NCI-H2227 treated with DMSO at 0.1 percent for 48 hours (cell line): ENCODE measurements at regions not wholly inside any gene's neighbourhood (a gene's known extent, or its start where the extent isn't known, plus 50 kb on each side); places are given as distances from the start of the nearest gene placed in this dataset.

Experiments
- DNase-seq: peaks from one replicate; lab custom pipeline; 2025; lab: John Stamatoyannopoulos, UW

DNA sequence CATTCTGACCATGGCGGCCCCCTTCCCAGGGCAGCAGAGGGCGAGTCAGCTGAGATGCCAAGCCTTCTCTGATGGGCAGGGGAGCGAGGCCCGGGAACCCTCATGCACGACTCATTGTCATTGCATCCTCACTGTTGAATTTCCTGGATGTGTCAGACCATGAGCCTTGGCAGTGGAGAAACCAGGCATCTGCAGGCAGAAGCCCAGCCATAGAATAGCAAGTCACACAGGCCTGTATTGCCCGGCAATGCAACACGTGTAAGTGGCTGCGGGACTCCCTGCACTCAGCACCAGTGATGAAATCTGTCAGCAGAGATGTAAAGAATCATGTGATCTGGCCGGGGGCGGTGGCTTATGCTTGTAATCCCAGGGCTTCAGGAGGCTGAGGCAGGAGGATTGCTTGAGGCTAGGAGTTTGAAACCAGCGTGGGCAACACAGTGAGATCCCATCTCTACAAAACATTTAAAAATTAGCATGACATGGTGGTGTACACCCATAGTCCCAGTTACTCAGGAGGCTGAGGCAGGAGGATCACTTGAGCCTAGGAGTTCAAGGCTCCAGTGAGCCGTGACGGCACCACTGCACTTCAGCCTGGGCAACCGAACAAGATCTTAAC is 199.7 kb downstream of the KATNAL1 start:
- DNase-seq, result no peak

DNA sequence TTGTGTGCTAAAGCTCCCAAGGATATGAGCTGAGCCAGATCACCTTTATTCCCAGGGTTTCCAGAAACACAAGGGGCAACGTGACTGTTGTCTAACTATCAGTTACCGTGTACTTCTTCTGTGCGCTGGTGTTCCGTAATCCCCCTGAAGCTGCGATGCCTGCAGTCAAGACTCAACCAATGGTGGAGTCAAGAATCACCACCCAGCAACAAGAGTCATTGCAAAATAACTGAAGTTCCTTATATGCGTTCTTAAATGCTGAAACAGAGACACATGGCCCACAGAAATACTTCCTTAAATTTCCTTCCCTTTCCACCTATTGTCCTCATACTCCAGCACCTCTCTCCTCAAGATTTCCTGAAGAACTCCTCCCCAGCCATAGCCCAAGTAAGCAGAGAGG is 200.2 kb downstream of the KATNAL1 start:
- DNase-seq, result no peak

- no peak for DNase-seq
Measured at GRCh38 chr13:30105381-30105780, 202.0 kb downstream of the KATNAL1 start.

- DNase-seq, result no peak
Measured at GRCh38 chr13:30103161-30103840, 204.1 kb downstream of the KATNAL1 start.

GRCh38 chr13:30100226-30100625 is 207.1 kb downstream of the KATNAL1 start:
- no peak for DNase-seq

- DNase-seq, result no peak
Measured at GRCh38 chr13:30097701-30098100, 209.7 kb downstream of the KATNAL1 start.

DNA sequence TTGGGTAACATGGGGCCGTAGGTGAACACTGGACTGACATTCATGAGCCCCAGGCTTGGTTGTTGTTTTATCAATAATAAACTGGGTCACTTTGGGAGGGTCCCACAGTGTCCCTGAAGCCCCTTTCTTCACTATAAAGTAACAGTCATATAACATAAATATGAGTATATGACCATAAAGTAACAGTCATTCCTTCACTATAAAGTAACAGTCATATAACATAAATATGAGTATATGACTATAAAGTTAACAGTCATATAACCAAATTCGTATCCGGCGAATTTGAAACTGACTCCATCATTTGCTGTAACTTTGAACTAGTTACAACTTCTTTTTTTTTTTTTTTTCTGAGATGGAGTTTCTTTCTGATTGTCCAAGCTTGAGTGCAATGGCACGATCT is 210.3 kb downstream of the KATNAL1 start:
- no peak for DNase-seq

DNA sequence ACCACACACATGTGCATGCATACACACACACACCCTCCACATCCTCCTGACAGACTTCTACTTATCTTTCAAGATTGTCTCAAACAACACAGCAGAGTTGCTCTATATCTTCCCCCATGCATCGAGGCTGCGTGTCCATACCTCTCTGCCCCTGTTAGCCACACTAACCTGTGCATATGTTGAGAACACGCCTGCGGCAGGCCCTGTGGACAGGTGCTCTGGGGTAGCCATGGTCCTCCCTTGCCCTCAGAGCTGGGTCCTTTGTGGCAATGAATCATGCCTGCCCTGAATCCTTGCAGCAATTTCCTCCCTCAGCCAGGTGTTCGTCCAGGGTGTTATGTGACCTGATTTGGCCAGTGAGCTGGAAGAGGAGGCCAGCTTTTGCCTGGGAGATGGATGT is 213.3 kb downstream of the KATNAL1 start:
- no peak for DNase-seq

DNA sequence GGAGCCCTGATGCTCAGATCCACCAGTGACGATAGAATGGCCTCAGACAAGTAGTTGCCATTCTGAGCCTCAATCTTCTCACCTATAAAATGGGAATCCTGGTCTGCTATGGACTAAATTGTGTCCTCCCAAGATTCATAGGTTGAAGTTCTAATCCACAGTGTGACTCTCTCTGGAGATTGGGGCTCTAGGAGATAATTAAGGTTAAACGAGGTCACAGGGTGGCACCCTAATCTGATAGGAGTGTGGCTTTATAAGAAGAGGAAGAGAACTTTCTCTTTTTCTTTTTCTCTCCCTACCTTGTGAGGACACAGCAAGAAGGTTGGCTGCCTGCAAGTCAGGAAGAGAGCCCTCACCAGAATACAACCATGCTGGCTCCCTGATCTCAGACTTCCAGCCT is 214.1 kb downstream of the KATNAL1 start:
- no peak for DNase-seq

- DNase-seq, result no peak
Measured at GRCh38 chr13:30091691-30092090, 215.7 kb downstream of the KATNAL1 start.

GRCh38 chr13:30091035-30091434 is 216.3 kb downstream of the KATNAL1 start:
- no peak for DNase-seq

DNA sequence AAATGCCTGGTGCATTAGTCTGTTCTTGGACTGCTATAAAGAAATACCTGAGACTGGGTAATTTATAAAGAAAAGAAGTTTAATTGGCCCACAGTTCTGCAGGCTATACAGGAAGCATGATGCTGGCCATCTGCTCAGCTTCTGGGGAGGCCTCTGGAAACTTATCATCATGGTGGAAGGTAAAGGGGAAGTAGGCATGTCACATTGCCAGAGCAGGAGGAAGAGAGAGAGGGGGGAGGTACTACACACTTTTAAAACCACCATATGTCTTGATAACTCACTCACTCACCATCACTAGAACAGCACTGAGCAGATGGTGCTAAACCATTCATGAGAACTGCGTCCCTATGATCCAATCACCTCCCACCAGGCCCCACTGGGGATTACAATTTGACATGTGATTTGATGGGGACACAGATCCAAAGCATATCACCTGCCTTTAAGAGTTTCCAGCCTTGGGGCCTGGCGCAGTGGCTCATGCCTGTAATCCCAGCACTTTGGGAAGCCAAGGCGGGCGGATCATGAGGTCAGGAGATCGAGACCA is 219.0 kb downstream of the KATNAL1 start:
- no peak for DNase-seq

- DNase-seq, result no peak
Measured at GRCh38 chr13:30085087-30085486, 222.3 kb downstream of the KATNAL1 start.

DNA sequence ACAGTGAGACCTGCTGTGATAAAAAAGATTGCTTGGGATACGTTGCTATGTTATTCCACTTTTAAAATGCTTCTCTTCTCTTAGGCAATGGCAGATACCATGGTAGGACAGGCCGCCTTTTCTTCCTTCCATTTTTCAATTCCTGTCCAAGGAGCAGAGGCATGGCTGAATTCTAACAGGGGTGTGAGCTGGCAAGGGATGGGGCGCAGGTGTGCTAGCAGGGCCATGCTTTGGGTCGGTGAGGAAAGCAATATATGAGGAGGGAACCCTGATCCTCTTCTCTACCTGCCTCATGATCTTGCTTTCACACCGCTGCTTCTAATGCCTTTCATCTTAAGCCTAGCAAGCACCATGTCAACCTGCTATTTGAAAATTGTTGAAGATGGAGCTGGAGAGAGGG is 225.0 kb downstream of the KATNAL1 start:
- no peak for DNase-seq

- DNase-seq, result no peak
Measured at GRCh38 chr13:30081331-30081730, 226.0 kb downstream of the KATNAL1 start.

DNA sequence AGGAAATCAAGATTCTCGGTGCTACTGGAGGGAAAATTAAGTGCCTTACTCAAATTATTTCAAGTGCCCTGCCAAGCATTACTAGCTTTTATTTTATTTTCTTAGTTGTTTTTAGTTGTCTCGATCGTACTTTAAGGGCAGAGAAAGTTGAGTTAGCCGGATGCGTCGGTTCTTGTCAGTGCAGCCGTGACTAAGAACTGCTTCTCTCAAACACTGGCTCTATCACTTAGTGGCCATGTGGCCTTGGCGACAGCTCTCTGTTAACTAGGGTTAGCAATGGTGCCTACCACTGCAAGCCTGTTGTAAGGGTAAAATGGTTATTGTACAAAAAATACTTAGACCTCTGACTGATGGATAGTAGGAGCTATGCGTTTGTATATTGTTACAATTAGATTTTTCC is 227.8 kb downstream of the KATNAL1 start:
- no peak for DNase-seq

GRCh38 chr13:30078059-30078458 is 227.6 kb upstream of the UBL3 start:
- no peak for DNase-seq

DNA sequence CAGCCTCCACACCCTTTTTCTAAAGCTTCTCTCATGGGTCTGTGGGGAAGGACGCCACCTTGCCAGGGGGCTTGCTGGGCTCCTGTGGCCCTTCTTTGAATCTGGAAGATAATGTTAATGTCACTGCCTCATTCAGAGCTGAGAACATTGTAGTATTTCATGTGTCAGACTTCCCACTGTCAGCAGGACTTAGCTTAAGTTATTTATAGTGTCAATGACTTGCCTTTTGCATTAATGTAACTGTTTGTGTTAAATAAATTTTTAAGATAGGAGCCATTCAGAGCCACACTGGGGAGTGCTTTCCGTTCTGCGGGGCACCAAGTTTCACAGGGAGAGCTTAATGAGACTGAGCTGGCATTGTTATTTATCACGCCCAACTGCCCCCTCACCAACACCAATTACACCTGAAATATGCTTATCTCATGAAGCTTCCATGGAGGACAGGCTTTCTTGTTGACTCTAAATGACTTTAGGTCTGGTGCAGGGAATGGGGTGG is 226.9 kb upstream of the UBL3 start:
- no peak for DNase-seq

- DNase-seq, result no peak
Measured at GRCh38 chr13:30074955-30075614, 224.7 kb upstream of the UBL3 start.

DNA sequence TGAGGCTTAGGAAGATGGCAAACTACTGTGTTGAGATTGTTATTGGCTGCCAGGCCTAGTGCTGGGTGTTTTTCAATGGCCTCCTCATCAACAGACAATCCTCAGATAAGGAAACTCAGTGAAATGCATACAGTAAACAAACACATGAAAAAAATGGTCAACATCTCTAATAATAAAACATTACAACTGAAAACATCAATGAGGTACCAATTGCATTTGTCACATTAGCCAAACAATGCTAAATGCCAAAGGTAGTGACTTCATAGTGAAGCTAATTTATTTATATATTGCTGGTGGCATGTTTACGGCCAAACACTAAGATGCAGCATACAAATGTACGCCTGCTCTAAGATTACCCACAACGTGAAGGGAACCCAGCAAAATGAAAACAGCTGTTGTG is 224.0 kb upstream of the UBL3 start:
- DNase-seq, result no peak

- DNase-seq, result no peak
Measured at GRCh38 chr13:30072818-30073186, 222.4 kb upstream of the UBL3 start.

GRCh38 chr13:30071969-30072817 is 221.8 kb upstream of the UBL3 start:
- no peak for DNase-seq
